Smooth muscle cell (in vitro differentiated cells): ENCODE measurements at regions not wholly inside any gene's neighbourhood (a gene's known extent, or its start where the extent isn't known, plus 50 kb on each side); places are given as distances from the start of the nearest gene placed in this dataset.
"Not testable (repeated sequence)": the region's sequence is repeated elsewhere in the genome, so short reads cannot be mapped to it uniquely, and the experiment has no call there.

ENCODE experiments used
- DNase-seq: peaks from one replicate; lab custom pipeline; 2025; ENCODE audit not compliant: unreplicated experiment; lab: John Stamatoyannopoulos, UW
- H2AFZ ChIP-seq: fragments of 200-600 bp; sonication (generic); 2 replicates; pipeline ENCODE4 v1.6.0; 2016; ENCODE audit warnings: antibody characterized with exemption, low read depth, mild to moderate bottlenecking
- H3F3A ChIP-seq: fragments of 200-600 bp; sonication (generic); 2 replicates; pipeline ENCODE4 v1.6.0; 2017; ENCODE audit warnings: antibody characterized with exemption, low read depth
- H3K27ac ChIP-seq: fragments of 200-600 bp; sonication (generic); 2 replicates; pipeline ENCODE4 v1.5.1; 2016; ENCODE audit warnings: low read depth, mild to moderate bottlenecking
- H3K27me3 ChIP-seq: fragments of 200-600 bp; sonication (generic); 2 replicates; pipeline ENCODE4 v1.6.1; 2016; ENCODE audit warnings: low read depth, mild to moderate bottlenecking
- H3K36me3 ChIP-seq: fragments of 200-600 bp; sonication (generic); 2 replicates; pipeline ENCODE4 v1.5.1; 2016; ENCODE audit warnings: low read depth
- H3K4me1 ChIP-seq: fragments of 200-600 bp; sonication (generic); 2 replicates; pipeline ENCODE4 v1.5.1; 2016; ENCODE audit warnings: low read depth
- H3K4me2 ChIP-seq: fragments of 200-600 bp; sonication (generic); 2 replicates; pipeline ENCODE4 v1.6.0; 2016; ENCODE audit warnings: mild to moderate bottlenecking
- H3K4me3 ChIP-seq: fragments of 200-600 bp; sonication (generic); 2 replicates; pipeline ENCODE4 v1.5.1; 2016; ENCODE audit warnings: mild to moderate bottlenecking
- H3K79me2 ChIP-seq: fragments of 200-600 bp; sonication (generic); 2 replicates; pipeline ENCODE4 v1.6.0; 2016; ENCODE audit warnings: low read depth, mild to moderate bottlenecking
- H3K9ac ChIP-seq: fragments of 200-600 bp; sonication (generic); 2 replicates; pipeline ENCODE4 v1.6.0; 2016; ENCODE audit warnings: low read depth
- H3K9me3 ChIP-seq: fragments of 200-600 bp; sonication (generic); replicated peaks from 2 replicates; pipeline ENCODE4 v1.5.1; 2016; ENCODE audit warnings: low read depth
- H4K20me1 ChIP-seq: fragments of 200-600 bp; sonication (generic); 2 replicates; pipeline ENCODE4 v1.6.0; 2016; ENCODE audit warnings: low read depth
- CTCF ChIP-seq: fragments of 200-600 bp; sonication (generic); IDR thresholded peaks from 2 replicates; pipeline ENCODE4 v1.5.1; 2017; ENCODE audit warnings: borderline replicate concordance, mild to moderate bottlenecking, antibody characterized with exemption; ENCODE audit not compliant: insufficient read depth, poor library complexity, severe bottlenecking
- WGBS: methylation state at CpG from one replicate; pipeline ENCODE4 v1.1.7; 2016; ENCODE audit warnings: low lambda C conversion rate; 5-methylcytosine and 5-hydroxymethylcytosine counted together

GRCh38 chr12:115297445-115297844 is 613.5 kb upstream of the TBX3 start:
- H3K4me3 ChIP-seq: no peak overlapping the region
- H3K79me2 ChIP-seq: no peaks in the 10 kb centered on the region
- H3K4me1 ChIP-seq: no peaks in the 10 kb centered on the region
- H3K27me3 ChIP-seq: no peaks in the 10 kb centered on the region
- no peaks in the 10 kb centered on the region for H3K9me3 ChIP-seq
- H3K9ac ChIP-seq: no peak overlapping the region
- TF ChIP-seq CTCF: no peak
- no peaks in the 10 kb centered on the region for H3F3A ChIP-seq
- no peak overlapping the region for H3K27ac ChIP-seq
- no peak overlapping the region for H2AFZ ChIP-seq
- H3K36me3 ChIP-seq: no peaks in the 10 kb centered on the region
- no peak for DNase-seq
- WGBS: 87% methylated on average over 2 of the region's 2 CpGs
- no peaks in the 10 kb centered on the region for H4K20me1 ChIP-seq
- no peak overlapping the region for H3K4me2 ChIP-seq

- no peaks in the 10 kb centered on the region for H3K79me2 ChIP-seq
- H4K20me1 ChIP-seq: no peaks in the 10 kb centered on the region
- DNase-seq: no peak
- H3K27ac ChIP-seq: no peak overlapping the region
- no peak overlapping the region for H3K4me3 ChIP-seq
- H3K4me2 ChIP-seq: no peak overlapping the region
- H3F3A ChIP-seq: no peaks in the 10 kb centered on the region
- no peaks in the 10 kb centered on the region for H3K9me3 ChIP-seq
- WGBS: 93% methylated on average over 5 of the region's 5 CpGs
- H3K27me3 ChIP-seq: no peaks in the 10 kb centered on the region
- H3K4me1 ChIP-seq: no peaks in the 10 kb centered on the region
- no peaks in the 10 kb centered on the region for H3K36me3 ChIP-seq
- no peak overlapping the region for H3K9ac ChIP-seq
- no peak for TF ChIP-seq CTCF
- no peak overlapping the region for H2AFZ ChIP-seq
These were observed 612.7 kb upstream of the TBX3 start for GRCh38 chr12:115296613-115297198.

GRCh38 chr12:115295886-115296285 is 611.9 kb upstream of the TBX3 start:
- no peaks in the 10 kb centered on the region for H3K27me3 ChIP-seq
- no peak overlapping the region for H3K9ac ChIP-seq
- H3K79me2 ChIP-seq: no peaks in the 10 kb centered on the region
- H4K20me1 ChIP-seq: no peaks in the 10 kb centered on the region
- no peak overlapping the region for H3K4me3 ChIP-seq
- H2AFZ ChIP-seq: no peak overlapping the region
- 96% methylated on average over 3 of the region's 3 CpGs for WGBS
- H3K9me3 ChIP-seq: no peaks in the 10 kb centered on the region
- H3K27ac ChIP-seq: no peak overlapping the region
- no peaks in the 10 kb centered on the region for H3K4me1 ChIP-seq
- H3K36me3 ChIP-seq: no peaks in the 10 kb centered on the region
- H3K4me2 ChIP-seq: no peak overlapping the region
- no peak for DNase-seq
- no peaks in the 10 kb centered on the region for H3F3A ChIP-seq
- no peak for TF ChIP-seq CTCF

- no peak for DNase-seq
- H2AFZ ChIP-seq: no peak overlapping the region
- 65% methylated on average over 4 of the region's 4 CpGs for WGBS
- no peak overlapping the region for H3K4me3 ChIP-seq
- H3K4me2 ChIP-seq: no peak overlapping the region
- no peaks in the 10 kb centered on the region for H3K4me1 ChIP-seq
- no peaks in the 10 kb centered on the region for H3F3A ChIP-seq
- H3K27me3 ChIP-seq: no peaks in the 10 kb centered on the region
- no peak overlapping the region for H3K27ac ChIP-seq
- H3K9me3 ChIP-seq: no peaks in the 10 kb centered on the region
- TF ChIP-seq CTCF: no peak
- H4K20me1 ChIP-seq: no peaks in the 10 kb centered on the region
- H3K79me2 ChIP-seq: no peaks in the 10 kb centered on the region
- no peaks in the 10 kb centered on the region for H3K36me3 ChIP-seq
- H3K9ac ChIP-seq: no peak overlapping the region
These were observed 610.6 kb upstream of the TBX3 start for GRCh38 chr12:115294453-115295133.

GRCh38 chr12:115285429-115285828 is 601.5 kb upstream of the TBX3 start:
- H3K4me2 ChIP-seq, H3K4me1 ChIP-seq, H3K4me3 ChIP-seq, H3K36me3 ChIP-seq, H3K27me3 ChIP-seq, H3F3A ChIP-seq, H4K20me1 ChIP-seq, H3K9ac ChIP-seq, H3K27ac ChIP-seq, DNase-seq, H3K79me2 ChIP-seq, H3K9me3 ChIP-seq, H2AFZ ChIP-seq: not testable (repeated sequence)
- WGBS: 77% methylated on average over 10 of the region's 10 CpGs
